HUDEP-2 (cell line): ENCODE measurements at regions not wholly inside any gene's neighbourhood (a gene's known extent, or its start where the extent isn't known, plus 50 kb on each side); places are given as distances from the start of the nearest gene placed in this dataset.
"Not testable (repeated sequence)": the region's sequence is repeated elsewhere in the genome, so short reads cannot be mapped to it uniquely, and the experiment has no call there.

Source experiments
- DNase-seq, 76 experiments: peaks; one replicate each; lab custom pipeline; 2025; ENCODE audit not compliant: unreplicated experiment in 76 of 76; lab: John Stamatoyannopoulos, UW

- no peak for DNase-seq
Measured at GRCh38 chr9:83191154-83191553, 128.2 kb upstream of the RASEF start.

- not testable (repeated sequence) for DNase-seq
Measured at GRCh38 chr9:83189026-83189425, 126.1 kb upstream of the RASEF start.

GRCh38 chr9:83188277-83188676, 125.3 kb upstream of the RASEF start:
- DNase-seq, result no peak

GRCh38 chr9:83186155-83186737, 123.3 kb upstream of the RASEF start:
- DNase-seq, result no peak

GRCh38 chr9:83185488-83186154, 122.7 kb upstream of the RASEF start:
- DNase-seq, result no peak

GRCh38 chr9:83183621-83184020, 120.7 kb upstream of the RASEF start:
- no peak for DNase-seq

- DNase-seq, result no peak
Measured at GRCh38 chr9:83182071-83182470, 119.1 kb upstream of the RASEF start.

- DNase-seq, result no peak
Measured at GRCh38 chr9:83178717-83179116, 115.8 kb upstream of the RASEF start.

- DNase-seq, result no peak
Measured at GRCh38 chr9:83177747-83178146, 114.8 kb upstream of the RASEF start.

GRCh38 chr9:83167126-83167525, 104.2 kb upstream of the RASEF start:
- no peak for DNase-seq

- DNase-seq, result no peak
Measured at GRCh38 chr9:83166372-83166771, 103.4 kb upstream of the RASEF start.

GRCh38 chr9:83155733-83156132, 92.8 kb upstream of the RASEF start:
- no peak for DNase-seq

- no peak for DNase-seq
Measured at GRCh38 chr9:83154821-83155220, 91.9 kb upstream of the RASEF start.

GRCh38 chr9:83154087-83154736, 91.3 kb upstream of the RASEF start:
- DNase-seq, result no peak

GRCh38 chr9:83153030-83153429, 90.1 kb upstream of the RASEF start:
- DNase-seq, result no peak

GRCh38 chr9:83151627-83152137, 88.7 kb upstream of the RASEF start:
- DNase-seq, result no peak

GRCh38 chr9:83147315-83148149, 84.6 kb upstream of the RASEF start:
- no peak for DNase-seq

GRCh38 chr9:83146325-83146724, 83.4 kb upstream of the RASEF start:
- DNase-seq, result no peak

- no peak for DNase-seq
Measured at GRCh38 chr9:83144492-83144891, 81.5 kb upstream of the RASEF start.

GRCh38 chr9:83142389-83142788, 79.4 kb upstream of the RASEF start:
- DNase-seq, result no peak

- no peak for DNase-seq
Measured at GRCh38 chr9:83141887-83142286, 78.9 kb upstream of the RASEF start.
